Uterus (tissue), 2 donors: ENCODE measurements at regions not wholly inside any gene's neighbourhood (a gene's known extent, or its start where the extent isn't known, plus 50 kb on each side); places are given as distances from the start of the nearest gene placed in this dataset.

Experiments used
- CTCF ChIP-seq, 4 experiments: fragments of 200-600 bp in 2 of 4; fragments of 450-650 bp in 2 of 4; sonication (generic) in 2 of 4; IDR thresholded peaks; one replicate each; pipeline ENCODE4 v1.5.1; 2016 to 2019; ENCODE audit warnings: antibody characterized with exemption in 4 of 4, mild to moderate bottlenecking in 2 of 4, moderate library complexity in 1 of 4
- POLR2A ChIP-seq, 2 donors: fragments of 450-650 bp; IDR thresholded peaks; one replicate each; pipeline ENCODE4 v1.6.1; 2016; ENCODE audit warnings: antibody characterized with exemption in 2 of 2, mild to moderate bottlenecking in 1 of 2, moderate library complexity in 1 of 2

- TF ChIP-seq CTCF (IDR thresholded peaks at IDR 0.05), result no peak
- TF ChIP-seq POLR2A (IDR thresholded peaks at IDR 0.05), result no peak
These were observed 292.8 kb upstream of the ADGRB3 start for GRCh38 chr6:68342286-68342685.
